ENCODE measurements at regions not wholly inside any gene's neighbourhood (a gene's known extent, or its start where the extent isn't known, plus 50 kb on each side); places are given as distances from the start of the nearest gene placed in this dataset.

GRCh38 chr6:163782436-163783003 lies 368.0 kb downstream of the QKI start:
- peak overlapping the region in 2 of 4 donors; percentile 50 to 84 for H3K27ac ChIP-seq
- H3K9me3 ChIP-seq, result no peaks in the 10 kb centered on the region
- ATAC-seq, result no peak
- H3K4me3 ChIP-seq, result no peak overlapping the region
- H3K27me3 ChIP-seq, result no peaks in the 10 kb centered on the region
- intact Hi-C loops (cut with DNase I; ENCODE audit: low total_unique reads) (no loop called here), in situ Hi-C loops (cut with MboI; ENCODE audit: low sequenced_read_pairs in 4 of 4) (no loop called here)
- TF ChIP-seq CTCF (IDR thresholded peaks at IDR 0.05 in 4 of 5, conservative IDR thresholded peaks at IDR 0.05 in 1 of 5) (no peak), POLR2A (IDR thresholded peaks at IDR 0.05) (no peak)
- no peak for DNase-seq
- H3K4me1 ChIP-seq, result peaks cover 16 to 25% of the 10 kb centered on the region in 2 donors
- no peaks in the 10 kb centered on the region for H3K36me3 ChIP-seq

- in situ Hi-C loops (cut with MboI; ENCODE audit: low sequenced_read_pairs in 4 of 4), result no loop called here
- TF ChIP-seq POLR2A (IDR thresholded peaks at IDR 0.05) (no peak), CTCF (IDR thresholded peaks at IDR 0.05 in 4 of 5, conservative IDR thresholded peaks at IDR 0.05 in 1 of 5) (no peak)
- intact Hi-C loops (cut with DNase I; ENCODE audit: low total_unique reads), result no loop called here
- Histone ChIP-seq H3K4me3 (peak overlapping the region in 1 of 4 donors; percentile 8), H3K27ac (peak overlapping the region; percentile 75 to 84 (median 82)), H3K27me3 (no peaks in the 10 kb centered on the region), H3K4me1 (peaks cover 24 to 29% of the 10 kb centered on the region in 2 donors), H3K9me3 (no peaks in the 10 kb centered on the region), H3K36me3 (no peaks in the 10 kb centered on the region)
- peak; percentile 98 for ATAC-seq
- peak; percentile 77 to 91 for DNase-seq
These were observed 366.5 kb downstream of the QKI start for GRCh38 chr6:163780994-163781393.

- Histone ChIP-seq H3K4me1 (peaks cover 25 to 29% of the 10 kb centered on the region in 2 donors), H3K4me3 (no peak overlapping the region), H3K27ac (no peak overlapping the region), H3K9me3 (no peaks in the 10 kb centered on the region), H3K36me3 (no peaks in the 10 kb centered on the region), H3K27me3 (no peaks in the 10 kb centered on the region)
- TF ChIP-seq CTCF (IDR thresholded peaks at IDR 0.05 in 4 of 5, conservative IDR thresholded peaks at IDR 0.05 in 1 of 5) (no peak), POLR2A (IDR thresholded peaks at IDR 0.05) (no peak)
- in situ Hi-C loops (cut with MboI; ENCODE audit: low sequenced_read_pairs in 4 of 4), result no loop called here
- intact Hi-C loops (cut with DNase I; ENCODE audit: low total_unique reads), result no loop called here
- ATAC-seq, result no peak
- no peak for DNase-seq
These were observed 365.3 kb downstream of the QKI start for GRCh38 chr6:163779727-163780284.

GRCh38 chr6:163777716-163778115 lies 363.2 kb downstream of the QKI start:
- in situ Hi-C loops (cut with MboI; ENCODE audit: low sequenced_read_pairs in 4 of 4) (no loop called here), intact Hi-C loops (cut with DNase I; ENCODE audit: low total_unique reads) (no loop called here)
- ATAC-seq, result no peak
- H3K27me3 ChIP-seq, result no peaks in the 10 kb centered on the region
- DNase-seq, result no peak
- no peaks in the 10 kb centered on the region for H3K36me3 ChIP-seq
- H3K4me1 ChIP-seq, result peaks cover 25 to 29% of the 10 kb centered on the region in 2 donors
- no peak overlapping the region for H3K4me3 ChIP-seq
- H3K9me3 ChIP-seq, result no peaks in the 10 kb centered on the region
- H3K27ac ChIP-seq, result no peak overlapping the region
- no peak for TF ChIP-seq POLR2A (IDR thresholded peaks at IDR 0.05)
- no peak for TF ChIP-seq CTCF (IDR thresholded peaks at IDR 0.05 in 4 of 5, conservative IDR thresholded peaks at IDR 0.05 in 1 of 5)

Data from gastrocnemius medialis (tissue), 4 donors.